ENCODE measurements at regions not wholly inside any gene's neighbourhood (a gene's known extent, or its start where the extent isn't known, plus 50 kb on each side); places are given as distances from the start of the nearest gene placed in this dataset.

DNA sequence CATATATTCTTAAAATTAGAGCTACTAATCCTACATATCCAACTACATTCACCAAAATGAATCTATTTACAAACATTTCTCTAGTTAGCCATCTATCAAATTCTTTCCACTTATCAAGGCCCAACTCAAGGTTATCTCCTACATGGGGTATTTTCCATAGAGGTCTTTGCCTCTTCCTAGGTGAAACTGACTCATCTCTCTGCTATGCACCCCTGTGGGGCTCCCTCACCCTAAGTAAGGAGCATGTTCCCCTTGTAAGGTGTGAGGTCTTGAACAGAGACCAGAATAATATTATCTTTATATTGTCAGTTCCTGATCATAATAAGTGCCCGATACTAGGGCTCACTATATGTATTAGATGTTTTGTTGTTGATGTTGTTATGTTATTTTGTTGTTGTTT lies 74.6 kb upstream of the TSC22D2 start:
- no peak for TF ChIP-seq POLR2A (IDR thresholded peaks at IDR 0.05)
- TF ChIP-seq, protein P1, sequence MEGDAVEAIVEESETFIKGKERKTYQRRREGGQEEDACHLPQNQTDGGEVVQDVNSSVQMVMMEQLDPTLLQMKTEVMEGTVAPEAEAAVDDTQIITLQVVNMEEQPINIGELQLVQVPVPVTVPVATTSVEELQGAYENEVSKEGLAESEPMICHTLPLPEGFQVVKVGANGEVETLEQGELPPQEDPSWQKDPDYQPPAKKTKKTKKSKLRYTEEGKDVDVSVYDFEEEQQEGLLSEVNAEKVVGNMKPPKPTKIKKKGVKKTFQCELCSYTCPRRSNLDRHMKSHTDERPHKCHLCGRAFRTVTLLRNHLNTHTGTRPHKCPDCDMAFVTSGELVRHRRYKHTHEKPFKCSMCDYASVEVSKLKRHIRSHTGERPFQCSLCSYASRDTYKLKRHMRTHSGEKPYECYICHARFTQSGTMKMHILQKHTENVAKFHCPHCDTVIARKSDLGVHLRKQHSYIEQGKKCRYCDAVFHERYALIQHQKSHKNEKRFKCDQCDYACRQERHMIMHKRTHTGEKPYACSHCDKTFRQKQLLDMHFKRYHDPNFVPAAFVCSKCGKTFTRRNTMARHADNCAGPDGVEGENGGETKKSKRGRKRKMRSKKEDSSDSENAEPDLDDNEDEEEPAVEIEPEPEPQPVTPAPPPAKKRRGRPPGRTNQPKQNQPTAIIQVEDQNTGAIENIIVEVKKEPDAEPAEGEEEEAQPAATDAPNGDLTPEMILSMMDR (IDR thresholded peaks at IDR 0.05), result no peak
